Psoas muscle (tissue), 7 donors: ENCODE measurements at regions not wholly inside any gene's neighbourhood (a gene's known extent, or its start where the extent isn't known, plus 50 kb on each side); places are given as distances from the start of the nearest gene placed in this dataset.

Source experiments
- ATAC-seq, 4 donors: fragments of 200-7000 bp; cut with Tn5 transposase; one replicate each; pipeline ENCODE4 v1.9.1; 2020; ENCODE audit warnings: moderate library complexity in 3 of 4, mild to moderate bottlenecking in 2 of 4
- DNase-seq, 2 donors: peaks; one replicate each; pipeline ENCODE4 v3.0.0-alpha.2; 2020
- H3K27ac ChIP-seq: fragments of 200-600 bp; one replicate; pipeline ENCODE4 v1.8.0; 2022
- H3K27me3 ChIP-seq, 3 donors: fragments of 200-600 bp in 1 of 3; one replicate each; pipeline versions ENCODE4 v1.6.1 to v1.8.0; 2013 to 2022; ENCODE audit warnings: low read length in 2 of 3, mild to moderate bottlenecking in 2 of 3, moderate library complexity in 1 of 3; ENCODE audit not compliant: insufficient read depth in 3 of 3
- H3K36me3 ChIP-seq, 2 donors: fragments of 200-600 bp in 1 of 2; one replicate each; pipeline versions ENCODE4 v1.6.1 to v1.8.0; 2013 to 2022; ENCODE audit warnings: low read depth in 1 of 2, mild to moderate bottlenecking in 1 of 2, moderate library complexity in 1 of 2; ENCODE audit not compliant: insufficient read depth in 1 of 2
- H3K4me1 ChIP-seq: fragments of 200-600 bp; one replicate; pipeline ENCODE4 v1.8.0; 2022
- H3K4me3 ChIP-seq: fragments of 200-600 bp; one replicate; pipeline ENCODE4 v1.8.0; 2022; ENCODE audit warnings: mild to moderate bottlenecking
- H3K9me3 ChIP-seq: fragments of 200-600 bp; one replicate; pipeline ENCODE4 v1.8.0; 2022
- WGBS, 3 donors: extraction: QIAGEN DNeasy Blood & Tissue Kit; methylation state at CpG; one replicate each; pipeline versions ENCODE4 v1.1.6 to v1.1.7; 2013; 5-methylcytosine and 5-hydroxymethylcytosine counted together
- intact Hi-C, 2 donors: fragments of 100-400 bp; cut with DNase I; formaldehyde crosslinking; loops; one replicate each; pipeline versions ENCODE4 v1.11.0 to v1.14.2; 2022
- TF ChIP-seq, protein P1 (sequence below): fragments of 200-600 bp; IDR thresholded peaks from one replicate; pipeline ENCODE4 v1.8.0; 2022; ENCODE audit warnings: antibody characterized with exemption
- donor health status: healthy with polysubstance abuse.
- donor health status: DM: no; HTN: no; CAD: no; lungs with moderate emphysema.
- donor health status: Bipolar disorder and iron deficiency.
- donor health status: healthy.
- donor health status: DM: yes; HTN: yes; CAD: no.
- donor health status: DM: no; HTN: no; CAD: no.
- donor health status: DM: yes; HTN: yes; CAD: no.

GRCh38 chr18:76756531-76757253 is 65.7 kb upstream of the ZNF236 start:
- no peak overlapping the region for H3K4me3 ChIP-seq
- no peaks in the 10 kb centered on the region for H3K36me3 ChIP-seq
- no peak overlapping the region for H3K27ac ChIP-seq
- DNase-seq (peak; percentile 24 to 59), ATAC-seq (no peak)
- intact Hi-C loops, result no loop called here
- TF ChIP-seq, protein P1, sequence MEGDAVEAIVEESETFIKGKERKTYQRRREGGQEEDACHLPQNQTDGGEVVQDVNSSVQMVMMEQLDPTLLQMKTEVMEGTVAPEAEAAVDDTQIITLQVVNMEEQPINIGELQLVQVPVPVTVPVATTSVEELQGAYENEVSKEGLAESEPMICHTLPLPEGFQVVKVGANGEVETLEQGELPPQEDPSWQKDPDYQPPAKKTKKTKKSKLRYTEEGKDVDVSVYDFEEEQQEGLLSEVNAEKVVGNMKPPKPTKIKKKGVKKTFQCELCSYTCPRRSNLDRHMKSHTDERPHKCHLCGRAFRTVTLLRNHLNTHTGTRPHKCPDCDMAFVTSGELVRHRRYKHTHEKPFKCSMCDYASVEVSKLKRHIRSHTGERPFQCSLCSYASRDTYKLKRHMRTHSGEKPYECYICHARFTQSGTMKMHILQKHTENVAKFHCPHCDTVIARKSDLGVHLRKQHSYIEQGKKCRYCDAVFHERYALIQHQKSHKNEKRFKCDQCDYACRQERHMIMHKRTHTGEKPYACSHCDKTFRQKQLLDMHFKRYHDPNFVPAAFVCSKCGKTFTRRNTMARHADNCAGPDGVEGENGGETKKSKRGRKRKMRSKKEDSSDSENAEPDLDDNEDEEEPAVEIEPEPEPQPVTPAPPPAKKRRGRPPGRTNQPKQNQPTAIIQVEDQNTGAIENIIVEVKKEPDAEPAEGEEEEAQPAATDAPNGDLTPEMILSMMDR, result no peak
- no peaks in the 10 kb centered on the region for H3K27me3 ChIP-seq
- WGBS, 3 donors, result 56 to 61% (median 58%) methylated on average over 23 of the region's 23 CpGs
- no peaks in the 10 kb centered on the region for H3K4me1 ChIP-seq
- peaks cover under 1% of the 10 kb centered on the region for H3K9me3 ChIP-seq

DNA sequence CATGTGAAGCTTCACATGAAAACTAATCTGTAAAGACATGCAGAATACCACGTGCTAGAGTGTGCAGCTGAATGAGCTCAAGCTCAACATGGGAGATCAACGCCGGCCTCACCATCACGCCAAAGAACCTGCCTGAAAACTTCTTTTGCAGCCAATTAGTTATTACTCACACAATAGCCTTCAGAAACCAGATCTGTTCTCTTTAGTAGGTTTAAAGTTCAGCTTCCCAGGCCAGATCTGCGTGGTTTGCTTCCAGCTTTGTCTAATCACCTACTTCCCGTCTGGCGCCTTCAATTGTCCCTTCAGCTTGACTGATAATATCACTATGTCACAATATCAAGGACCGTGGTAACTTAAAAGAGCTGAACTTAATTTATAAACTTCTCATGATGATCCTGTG is 68.0 kb upstream of the ZNF236 start:
- no peak for DNase-seq
- Histone ChIP-seq H3K4me3 (no peak overlapping the region), H3K27ac (no peak overlapping the region), H3K4me1 (no peaks in the 10 kb centered on the region), H3K27me3 (no peaks in the 10 kb centered on the region), H3K36me3 (no peaks in the 10 kb centered on the region), H3K9me3 (peaks cover 23% of the 10 kb centered on the region)
- no peak for ATAC-seq
- TF ChIP-seq, protein P1, result no peak
- intact Hi-C loops, result no loop called here
- WGBS, 3 donors, result 62 to 67% (median 63%) methylated on average over 8 of the region's 8 CpGs

DNA sequence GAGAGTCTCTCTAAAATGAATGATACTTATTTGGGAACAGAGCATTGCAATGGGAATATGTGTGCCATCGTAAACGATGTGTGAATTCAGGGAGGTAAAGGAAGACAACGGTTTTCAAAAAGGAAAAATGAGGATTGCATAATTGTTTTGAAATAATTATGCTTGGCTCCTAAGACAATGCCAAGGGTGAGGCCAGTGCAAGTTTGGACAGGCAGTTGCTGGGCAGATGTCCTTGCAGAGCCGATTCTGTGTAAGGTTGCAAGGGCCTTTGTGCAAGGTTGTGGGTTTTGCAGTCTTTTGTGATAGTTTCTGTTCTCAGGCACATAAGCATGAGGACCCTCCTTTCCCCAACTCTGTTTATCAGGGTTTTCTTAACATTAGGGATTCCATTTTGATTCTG is 70.0 kb upstream of the ZNF236 start:
- Histone ChIP-seq H3K36me3 (no peaks in the 10 kb centered on the region), H3K4me3 (no peak overlapping the region), H3K27me3 (no peaks in the 10 kb centered on the region), H3K27ac (no peak overlapping the region), H3K9me3 (peaks cover 30% of the 10 kb centered on the region), H3K4me1 (no peaks in the 10 kb centered on the region)
- TF ChIP-seq, protein P1, result no peak
- no peak for DNase-seq
- 85 to 89% (median 87%) methylated on average over 4 of the region's 4 CpGs for WGBS, 3 donors
- intact Hi-C loops, result no loop called here
- no peak for ATAC-seq

DNA sequence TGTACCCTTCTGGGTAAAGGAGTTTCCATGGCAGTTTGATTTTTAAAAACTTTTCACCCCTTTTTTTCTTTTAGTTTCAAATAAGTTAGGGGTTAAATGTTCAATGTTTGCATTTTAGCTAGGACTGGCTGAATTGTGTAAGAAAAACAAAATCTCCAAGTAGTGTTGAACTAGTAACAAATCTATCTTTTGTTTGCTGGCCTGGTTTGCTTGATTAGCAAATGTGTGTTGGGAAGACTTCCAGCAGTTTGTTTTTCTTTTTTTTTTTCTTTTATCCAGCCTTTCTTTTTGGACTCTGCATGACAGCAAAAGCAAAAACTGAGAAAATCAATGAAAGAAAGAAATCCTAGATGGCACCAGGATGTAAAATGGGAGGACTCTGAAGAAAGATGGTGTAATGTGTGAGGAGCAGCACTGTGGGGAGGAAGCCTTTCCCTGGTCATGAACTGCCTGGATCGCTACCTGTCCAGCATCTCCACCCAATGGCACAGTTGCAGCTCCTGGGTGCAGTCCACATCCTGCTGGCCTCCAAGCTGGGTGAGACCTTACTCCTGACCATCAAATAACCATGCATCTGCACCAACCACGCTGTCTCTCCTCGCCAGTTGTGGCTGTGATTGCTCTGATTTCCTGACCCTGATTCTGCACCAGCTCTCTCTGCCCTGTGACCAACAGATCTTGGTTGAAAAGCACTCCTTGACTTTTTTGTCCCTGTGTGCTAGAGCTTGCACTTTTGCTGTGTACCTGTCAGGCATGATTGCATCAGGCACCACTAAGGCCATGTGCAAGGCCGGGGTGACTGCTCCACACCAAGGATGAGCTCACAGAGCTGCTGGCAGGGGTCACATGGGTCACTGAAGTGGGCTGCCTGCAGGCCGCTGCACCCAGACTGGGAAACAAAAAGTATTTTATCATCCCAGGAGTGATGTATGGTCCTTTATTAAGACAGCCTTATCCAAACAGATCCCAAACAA is 71.2 kb upstream of the ZNF236 start:
- intact Hi-C loops, result no loop called here
- WGBS, 3 donors, result 86 to 92% (median 88%) methylated on average over 5 of the region's 5 CpGs
- Histone ChIP-seq H3K27ac (no peak overlapping the region), H3K36me3 (no peaks in the 10 kb centered on the region), H3K9me3 (peaks cover 30% of the 10 kb centered on the region), H3K27me3 (no peaks in the 10 kb centered on the region), H3K4me3 (no peak overlapping the region), H3K4me1 (no peaks in the 10 kb centered on the region)
- no peak for DNase-seq
- TF ChIP-seq, protein P1, result no peak
- ATAC-seq, result no peak
